Mucosa of descending colon (tissue), 3 donors: ENCODE measurements at regions not wholly inside any gene's neighbourhood (a gene's known extent, or its start where the extent isn't known, plus 50 kb on each side); places are given as distances from the start of the nearest gene placed in this dataset.

Experiments used
- ATAC-seq: fragments of 200-7000 bp; cut with Tn5 transposase; one replicate; pipeline ENCODE4 v1.9.1; 2020; ENCODE audit warnings: mild to moderate bottlenecking, moderate library complexity
- DNase-seq, 3 donors: peaks; one replicate each; pipeline ENCODE4 v3.0.0-alpha.2; 2020
- H3K36me3 ChIP-seq: fragments of 200-600 bp; one replicate; pipeline ENCODE4 v1.8.0; 2021; ENCODE audit warnings: low read depth, mild to moderate bottlenecking
- H3K4me1 ChIP-seq: fragments of 200-600 bp; one replicate; pipeline ENCODE4 v1.8.0; 2021; ENCODE audit warnings: low read depth, mild to moderate bottlenecking
- H3K4me3 ChIP-seq: fragments of 200-600 bp; one replicate; pipeline ENCODE4 v1.8.0; 2021; ENCODE audit warnings: mild to moderate bottlenecking
- H3K9me3 ChIP-seq: fragments of 200-600 bp; one replicate; pipeline ENCODE4 v1.8.0; 2021; ENCODE audit warnings: mild to moderate bottlenecking
- intact Hi-C, 2 donors: fragments of 100-400 bp; cut with DNase I in 1 of 2; cut with micrococcal nuclease in 1 of 2; formaldehyde crosslinking; loops; one replicate each; pipeline versions ENCODE4 v1.11.0 to v1.11.1; 2022; cut with DNase I, micrococcal nuclease
- TF ChIP-seq, protein P1 (sequence below): fragments of 200-600 bp; IDR thresholded peaks from one replicate; pipeline ENCODE4 v1.8.0; 2022; ENCODE audit warnings: antibody characterized with exemption, mild to moderate bottlenecking
- donor health status: DM: no; HTN: no; CAD: no; lungs with moderate emphysema.
- donor health status: DM: no; HTN: no; CAD: no.
- donor health status: DM: no; HTN: yes; CAD: no.

DNA sequence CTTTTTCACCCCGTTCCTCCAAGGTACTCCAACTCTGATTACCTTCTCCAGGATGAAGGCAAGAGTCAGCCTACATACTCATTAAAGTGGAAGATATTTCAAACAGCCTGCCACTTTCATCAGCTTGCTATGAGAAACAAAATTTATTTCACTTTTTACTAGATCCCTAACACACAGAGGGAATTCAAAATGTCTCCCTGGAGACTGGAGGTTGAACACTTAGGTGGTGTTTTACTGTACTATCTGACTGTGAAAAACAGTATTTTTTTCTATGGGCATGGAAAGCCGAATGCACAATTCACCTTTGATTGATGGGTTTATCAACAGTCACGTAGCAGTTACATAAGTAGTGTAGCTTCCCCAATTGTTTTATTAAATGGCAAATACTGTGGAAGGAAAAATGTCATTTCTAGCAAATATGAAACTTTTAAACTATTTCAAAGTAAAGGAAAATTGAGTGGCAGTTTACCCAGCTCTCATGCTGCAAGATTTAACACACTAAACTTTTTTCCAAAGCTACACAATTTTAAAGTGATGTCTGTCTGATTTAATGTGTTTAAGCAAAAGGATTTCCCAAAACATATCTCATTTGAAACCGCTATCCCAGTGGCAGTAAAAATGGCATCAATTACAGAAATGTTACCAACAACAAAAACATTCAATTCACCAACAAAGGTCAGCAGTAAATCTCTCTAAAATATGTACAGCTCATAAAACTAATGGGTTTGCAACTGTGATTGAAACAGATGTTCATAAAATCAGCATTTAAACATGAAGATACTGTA is 125.0 kb upstream of the TLE4 start:
- ATAC-seq: no peak
- H3K4me3 ChIP-seq: no peak overlapping the region
- intact Hi-C loops: no loop called here
- DNase-seq: no peak
- no peaks in the 10 kb centered on the region for H3K9me3 ChIP-seq
- TF ChIP-seq, protein P1, sequence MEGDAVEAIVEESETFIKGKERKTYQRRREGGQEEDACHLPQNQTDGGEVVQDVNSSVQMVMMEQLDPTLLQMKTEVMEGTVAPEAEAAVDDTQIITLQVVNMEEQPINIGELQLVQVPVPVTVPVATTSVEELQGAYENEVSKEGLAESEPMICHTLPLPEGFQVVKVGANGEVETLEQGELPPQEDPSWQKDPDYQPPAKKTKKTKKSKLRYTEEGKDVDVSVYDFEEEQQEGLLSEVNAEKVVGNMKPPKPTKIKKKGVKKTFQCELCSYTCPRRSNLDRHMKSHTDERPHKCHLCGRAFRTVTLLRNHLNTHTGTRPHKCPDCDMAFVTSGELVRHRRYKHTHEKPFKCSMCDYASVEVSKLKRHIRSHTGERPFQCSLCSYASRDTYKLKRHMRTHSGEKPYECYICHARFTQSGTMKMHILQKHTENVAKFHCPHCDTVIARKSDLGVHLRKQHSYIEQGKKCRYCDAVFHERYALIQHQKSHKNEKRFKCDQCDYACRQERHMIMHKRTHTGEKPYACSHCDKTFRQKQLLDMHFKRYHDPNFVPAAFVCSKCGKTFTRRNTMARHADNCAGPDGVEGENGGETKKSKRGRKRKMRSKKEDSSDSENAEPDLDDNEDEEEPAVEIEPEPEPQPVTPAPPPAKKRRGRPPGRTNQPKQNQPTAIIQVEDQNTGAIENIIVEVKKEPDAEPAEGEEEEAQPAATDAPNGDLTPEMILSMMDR: no peak
- no peaks in the 10 kb centered on the region for H3K4me1 ChIP-seq
- no peaks in the 10 kb centered on the region for H3K36me3 ChIP-seq

GRCh38 chr9:79447308-79447605 is 124.5 kb upstream of the TLE4 start:
- ATAC-seq (no peak), DNase-seq (no peak)
- TF ChIP-seq, protein P1: no peak
- Histone ChIP-seq H3K9me3 (no peaks in the 10 kb centered on the region), H3K4me3 (no peak overlapping the region), H3K4me1 (no peaks in the 10 kb centered on the region), H3K36me3 (no peaks in the 10 kb centered on the region)
- intact Hi-C loops: no loop called here

- H3K4me1 ChIP-seq: no peaks in the 10 kb centered on the region
- H3K9me3 ChIP-seq: no peaks in the 10 kb centered on the region
- H3K36me3 ChIP-seq: no peaks in the 10 kb centered on the region
- TF ChIP-seq, protein P1: no peak
- no peak overlapping the region for H3K4me3 ChIP-seq
- intact Hi-C loops: no loop called here
- DNase-seq (no peak), ATAC-seq (no peak)
Measured at GRCh38 chr9:79447762-79448161, 124.0 kb upstream of the TLE4 start.

GRCh38 chr9:79452265-79452664 is 119.5 kb upstream of the TLE4 start:
- no peaks in the 10 kb centered on the region for H3K9me3 ChIP-seq
- H3K4me1 ChIP-seq: no peaks in the 10 kb centered on the region
- TF ChIP-seq, protein P1: no peak
- no peaks in the 10 kb centered on the region for H3K36me3 ChIP-seq
- no peak overlapping the region for H3K4me3 ChIP-seq
- no peak for ATAC-seq
- intact Hi-C loops: no loop called here
- no peak for DNase-seq

GRCh38 chr9:79461712-79462111 is 110.1 kb upstream of the TLE4 start:
- no peak for ATAC-seq
- no peaks in the 10 kb centered on the region for H3K9me3 ChIP-seq
- no peaks in the 10 kb centered on the region for H3K36me3 ChIP-seq
- no peaks in the 10 kb centered on the region for H3K4me1 ChIP-seq
- H3K4me3 ChIP-seq: no peak overlapping the region
- DNase-seq: no peak
- intact Hi-C loops: no loop called here
- TF ChIP-seq, protein P1: no peak

- DNase-seq: no peak
- TF ChIP-seq, protein P1: no peak
- ATAC-seq: no peak
Measured at GRCh38 chr9:79465156-79465555, 106.6 kb upstream of the TLE4 start.

More at GRCh38 chr9:79465156-79465555, 106.6 kb upstream of the TLE4 start:
- Histone ChIP-seq H3K36me3 (no peaks in the 10 kb centered on the region), H3K9me3 (no peaks in the 10 kb centered on the region), H3K4me3 (no peak overlapping the region), H3K4me1 (no peaks in the 10 kb centered on the region)
- intact Hi-C loops: no loop called here
